DOHH2 (cell line): ENCODE measurements at regions not wholly inside any gene's neighbourhood (a gene's known extent, or its start where the extent isn't known, plus 50 kb on each side); places are given as distances from the start of the nearest gene placed in this dataset.

Experiments used
- H3F3A ChIP-seq: fragments of 200-600 bp; sonication (generic), shearing (Covaris generic); 2 replicates; pipeline ENCODE4 v1.6.0; 2016; ENCODE audit warnings: antibody characterized with exemption, mild to moderate bottlenecking; ENCODE audit not compliant: control insufficient read depth, insufficient read depth
- H3K27ac ChIP-seq: fragments of 200-600 bp; sonication (generic); 2 replicates; pipeline ENCODE4 v1.5.1; 2014; ENCODE audit warnings: low read depth, mild to moderate bottlenecking, low read length, moderate library complexity
- H3K27me3 ChIP-seq: fragments of 200-600 bp; sonication (generic); 2 replicates; pipeline ENCODE4 v1.6.1; 2014; ENCODE audit warnings: mild to moderate bottlenecking, low read length, mixed read lengths; ENCODE audit not compliant: control insufficient read depth
- H3K36me3 ChIP-seq: fragments of 200-600 bp; sonication (generic); 2 replicates; pipeline ENCODE4 v1.6.1; 2014; ENCODE audit warnings: mild to moderate bottlenecking, low read length, moderate library complexity, mixed read lengths; ENCODE audit not compliant: control insufficient read depth
- H3K4me1 ChIP-seq: fragments of 200-600 bp; sonication (generic); 2 replicates; pipeline ENCODE4 v1.6.1; 2014; ENCODE audit warnings: mild to moderate bottlenecking, low read length, mixed read lengths; ENCODE audit not compliant: control insufficient read depth
- H3K4me2 ChIP-seq: fragments of 200-600 bp; sonication (generic); 2 replicates; pipeline ENCODE4 v1.6.0; 2014; ENCODE audit warnings: mild to moderate bottlenecking, low read length, moderate library complexity
- H3K4me3 ChIP-seq: fragments of 200-600 bp; sonication (generic); 2 replicates; pipeline ENCODE4 v1.5.1; 2014; ENCODE audit warnings: mild to moderate bottlenecking, low read length, mixed read lengths
- H3K79me2 ChIP-seq: fragments of 200-600 bp; sonication (generic); 2 replicates; pipeline ENCODE4 v1.6.1; 2014; ENCODE audit warnings: mild to moderate bottlenecking, low read length, mixed read lengths; ENCODE audit not compliant: control insufficient read depth
- H3K9me2 ChIP-seq: fragments of 200-600 bp; sonication (generic); replicated peaks from 2 replicates; pipeline ENCODE4 v1.6.1; 2014; ENCODE audit warnings: mild to moderate bottlenecking, low read length, mixed read lengths; ENCODE audit not compliant: control insufficient read depth
- H3K9me3 ChIP-seq: fragments of 200-600 bp; sonication (generic); 2 replicates; pipeline ENCODE4 v1.6.1; 2014; ENCODE audit warnings: antibody characterized with exemption, low read length, mixed read lengths; ENCODE audit not compliant: control insufficient read depth, insufficient read depth
- H4K20me1 ChIP-seq: fragments of 200-600 bp; sonication (generic); 2 replicates; pipeline ENCODE4 v1.6.0; 2014; ENCODE audit warnings: low read depth, mild to moderate bottlenecking, antibody characterized with exemption, low read length, moderate library complexity; ENCODE audit not compliant: control insufficient read depth, insufficient read depth
- CTCF ChIP-seq: fragments of 200-600 bp; sonication (generic); IDR thresholded peaks from one replicate; pipeline ENCODE4 v1.5.1; 2014; ENCODE audit warnings: antibody characterized with exemption, mild to moderate bottlenecking, low read depth, low read length; ENCODE audit not compliant: poor library complexity, severe bottlenecking
- EZH2phosphoT487 ChIP-seq: fragments of 200-600 bp; sonication (generic); IDR thresholded peaks from 2 replicates; pipeline ENCODE4 v1.6.1; 2017; ENCODE audit warnings: borderline replicate concordance, mild to moderate bottlenecking, antibody characterized with exemption, low read length, moderate library complexity, mixed read lengths

- H3K4me1 ChIP-seq = no peaks in the 10 kb centered on the region
- no peaks in the 10 kb centered on the region for H3K27me3 ChIP-seq
- H3K36me3 ChIP-seq = no peaks in the 10 kb centered on the region
- no peak overlapping the region for H3K4me2 ChIP-seq
- H3F3A ChIP-seq = no peaks in the 10 kb centered on the region
- TF ChIP-seq EZH2phosphoT487 (no peak), CTCF (no peak)
- no peak overlapping the region for H3K4me3 ChIP-seq
- H3K27ac ChIP-seq = no peak overlapping the region
- no peaks in the 10 kb centered on the region for H3K9me2 ChIP-seq
- no peaks in the 10 kb centered on the region for H4K20me1 ChIP-seq
- H3K9me3 ChIP-seq = no peaks in the 10 kb centered on the region
- H3K79me2 ChIP-seq = no peaks in the 10 kb centered on the region
Measured at GRCh38 chr18:1103537-1103936, 198.9 kb downstream of the ADCYAP1 start.

GRCh38 chr18:1104181-1104881 is 199.7 kb downstream of the ADCYAP1 start:
- TF ChIP-seq EZH2phosphoT487 = no peak
- TF ChIP-seq CTCF = no peak
- Histone ChIP-seq H3K4me2 (no peak overlapping the region), H3K9me2 (no peaks in the 10 kb centered on the region), H3K36me3 (no peaks in the 10 kb centered on the region), H3F3A (no peaks in the 10 kb centered on the region), H4K20me1 (no peaks in the 10 kb centered on the region), H3K4me1 (no peaks in the 10 kb centered on the region), H3K27ac (no peak overlapping the region), H3K27me3 (no peaks in the 10 kb centered on the region), H3K9me3 (no peaks in the 10 kb centered on the region), H3K79me2 (no peaks in the 10 kb centered on the region), H3K4me3 (no peak overlapping the region)

GRCh38 chr18:1124495-1124894 is 219.8 kb downstream of the ADCYAP1 start:
- Histone ChIP-seq H3K4me2 (no peak overlapping the region), H3K4me1 (no peaks in the 10 kb centered on the region), H3K4me3 (no peak overlapping the region), H3F3A (no peaks in the 10 kb centered on the region), H3K27ac (no peak overlapping the region), H3K36me3 (no peaks in the 10 kb centered on the region), H3K79me2 (no peaks in the 10 kb centered on the region), H3K9me3 (no peaks in the 10 kb centered on the region), H4K20me1 (no peaks in the 10 kb centered on the region), H3K27me3 (no peaks in the 10 kb centered on the region), H3K9me2 (no peaks in the 10 kb centered on the region)
- TF ChIP-seq CTCF (no peak), EZH2phosphoT487 (no peak)
